A549 (cell line): ENCODE measurements at regions not wholly inside any gene's neighbourhood (a gene's known extent, or its start where the extent isn't known, plus 50 kb on each side); places are given as distances from the start of the nearest gene placed in this dataset.

Experiments used
- ATAC-seq, 2 experiments: fragments of 200-7000 bp in 1 of 2; fragments of >200 bp in 1 of 2; cut with Nextera tagmentation in 1 of 2; cut with Tn5 transposase in 1 of 2; 3 replicates each; pipeline versions ENCODE4 v1.8.0 to v1.9.1; 2018 to 2020; ENCODE audit warnings: mild to moderate bottlenecking in 1 of 2, moderate library complexity in 1 of 2
- CTCF ChIA-PET: fragments of 300-600 bp; sonication (Branson Sonifier 250); formaldehyde crosslinking; extraction: SDS; loops from one replicate; lab custom pipeline; 2021; ENCODE audit warnings: antibody characterized with exemption, inconsistent platforms; lab: Yijun Ruan, JAX
- POLR2A ChIA-PET: fragments of 350-600 bp; formaldehyde crosslinking; extraction: SDS; loops from one replicate; lab custom pipeline; 2021; ENCODE audit warnings: antibody characterized with exemption, inconsistent platforms; lab: Yijun Ruan, JAX
- DNase-seq, 2 experiments: peaks; one replicate each; pipeline versions ENCODE4 v3.0.0 to v3.0.0-alpha.2; 2011 to 2016; ENCODE audit warnings: low read depth in 1 of 2, low spot score in 1 of 2
- FAIRE-seq: peaks from 2 replicates; lab custom pipeline; 2011; peaks lifted over from hg19 to GRCh38; lab: Jason Lieb, UNC
- H3K27ac ChIP-seq, 2 experiments: fragments of >200 bp; sonication (Bioruptor Twin); formaldehyde crosslinking; 3 replicates each; pipeline ENCODE4 v1.5.1; 2016 to 2017
- H3K4me1 ChIP-seq: fragments of >200 bp; sonication (Bioruptor Twin); formaldehyde crosslinking; 3 replicates; pipeline ENCODE4 v1.6.1; 2016
- H3K4me2 ChIP-seq: fragments of >200 bp; sonication (Bioruptor Twin); formaldehyde crosslinking; 3 replicates; pipeline ENCODE4 v1.6.1; 2016
- H3K4me3 ChIP-seq: fragments of >200 bp; sonication (Bioruptor Twin); formaldehyde crosslinking; 3 replicates; pipeline ENCODE4 v1.5.1; 2016
- H3K9me3 ChIP-seq: fragments of >200 bp; sonication (Bioruptor Twin); formaldehyde crosslinking; 3 replicates; pipeline ENCODE4 v1.6.1; 2016
- CBX2 ChIP-seq: fragments of 200-600 bp; sonication (generic); IDR thresholded peaks from 2 replicates; pipeline ENCODE4 v1.6.1; 2016; ENCODE audit warnings: low read depth, mild to moderate bottlenecking, borderline replicate concordance
- CBX8 ChIP-seq: fragments of 200-600 bp; sonication (generic); IDR thresholded peaks from 2 replicates; pipeline ENCODE4 v1.6.1; 2016
- CHD4 ChIP-seq: fragments of 200-600 bp; sonication (generic); IDR thresholded peaks from 2 replicates; pipeline ENCODE4 v1.6.1; 2016; ENCODE audit warnings: antibody characterized with exemption, mild to moderate bottlenecking, borderline replicate concordance
- EHF ChIP-seq: fragments of 250-450 bp; sonication (Bioruptor Pico); IDR thresholded peaks from 2 replicates; pipeline ENCODE4 v1.5.0; 2020; ENCODE audit warnings: mild to moderate bottlenecking
- EHMT2 ChIP-seq: fragments of 200-600 bp; sonication (generic); IDR thresholded peaks from 2 replicates; pipeline ENCODE4 v1.6.1; 2016; ENCODE audit warnings: antibody characterized with exemption, low read depth, mild to moderate bottlenecking, moderate library complexity
- FOXS1 ChIP-seq: fragments of 250-450 bp; sonication (Bioruptor Pico); IDR thresholded peaks from 2 replicates; pipeline ENCODE4 v1.5.0; 2020; ENCODE audit warnings: mild to moderate bottlenecking, moderate library complexity
- GATA3 ChIP-seq: IDR thresholded peaks from 2 replicates; pipeline ENCODE4 v1.6.1; 2012; ENCODE audit warnings: borderline replicate concordance
- HDAC2 ChIP-seq: fragments of 200-600 bp; sonication (generic); IDR thresholded peaks from 2 replicates; pipeline ENCODE4 v1.6.1; 2016
- HEYL ChIP-seq: fragments of 250-450 bp; sonication (Bioruptor Pico); IDR thresholded peaks from 2 replicates; pipeline ENCODE4 v1.8.0; 2021; ENCODE audit warnings: mild to moderate bottlenecking, moderate library complexity
- HOXB5 ChIP-seq: fragments of 250-450 bp; sonication (Bioruptor Pico); IDR thresholded peaks from 2 replicates; pipeline ENCODE4 v1.5.0; 2020; ENCODE audit warnings: mild to moderate bottlenecking, moderate library complexity
- KDM1A ChIP-seq: fragments of 200-600 bp; sonication (generic); IDR thresholded peaks from 2 replicates; pipeline ENCODE4 v1.6.1; 2016; ENCODE audit warnings: low read depth, mild to moderate bottlenecking
- KDM5A ChIP-seq: fragments of 200-600 bp; sonication (generic); IDR thresholded peaks from 2 replicates; pipeline ENCODE4 v1.6.1; 2016; ENCODE audit warnings: antibody characterized with exemption, mild to moderate bottlenecking
- NFE2L2 ChIP-seq: fragments of 150-350 bp; conservative IDR thresholded peaks from 2 replicates; pipeline ENCODE4 v1.6.1; 2014; ENCODE audit warnings: low read length
- NR3C1 ChIP-seq: fragments of >200 bp; sonication (Bioruptor Twin); formaldehyde crosslinking; IDR thresholded peaks from 3 replicates; pipeline ENCODE4 v1.6.1; 2017
- POLR2A ChIP-seq: IDR thresholded peaks from 2 replicates; pipeline ENCODE4 v1.6.1; 2012; ENCODE audit warnings: mild to moderate bottlenecking, low read length
- POLR2AphosphoS2 ChIP-seq: conservative IDR thresholded peaks from 2 replicates; pipeline ENCODE4 v1.6.1; 2012; ENCODE audit warnings: low read length, improper control_type of control experiment, inconsistent platforms
- RCOR1 ChIP-seq: fragments of 150-350 bp; IDR thresholded peaks from 2 replicates; pipeline ENCODE4 v1.6.1; 2014; ENCODE audit warnings: antibody characterized with exemption, low read length, low read depth
- RNF2 ChIP-seq: fragments of 200-600 bp; sonication (generic); IDR thresholded peaks from 2 replicates; pipeline ENCODE4 v1.6.1; 2016; ENCODE audit warnings: low read depth, mild to moderate bottlenecking, antibody characterized with exemption, moderate library complexity, borderline replicate concordance
- SMC3 ChIP-seq: fragments of >200 bp; sonication (Bioruptor Twin); formaldehyde crosslinking; IDR thresholded peaks from 3 replicates; pipeline ENCODE4 v1.6.1; 2018; ENCODE audit warnings: inconsistent platforms
- SREBF2 ChIP-seq: fragments of 450-650 bp; IDR thresholded peaks from 2 replicates; pipeline ENCODE4 v1.6.1; 2014; ENCODE audit warnings: mild to moderate bottlenecking, moderate library complexity
- TFCP2L1 ChIP-seq: fragments of 250-450 bp; sonication (Bioruptor Pico); IDR thresholded peaks from 2 replicates; pipeline ENCODE4 v1.5.0; 2021; ENCODE audit warnings: mild to moderate bottlenecking
- ZC3H11A ChIP-seq: fragments of 450-650 bp; IDR thresholded peaks from 2 replicates; pipeline ENCODE4 v1.6.1; 2014; ENCODE audit warnings: antibody characterized with exemption, mild to moderate bottlenecking
- ZFP36 ChIP-seq: fragments of 450-650 bp; IDR thresholded peaks from 2 replicates; pipeline ENCODE4 v1.6.1; 2014; ENCODE audit warnings: borderline replicate concordance; ENCODE audit not compliant: partially characterized antibody
- ZNF302 ChIP-seq: fragments of 250-450 bp; sonication (Bioruptor Pico); IDR thresholded peaks from 2 replicates; pipeline ENCODE4 v1.9.0; 2021; ENCODE audit warnings: inconsistent platforms, mild to moderate bottlenecking, moderate library complexity
- whole genome bisulfite sequencing: methylation state at CpG from one replicate; pipeline ENCODE4 v1.1.6; 2017; ENCODE audit errors: missing lambda C conversion rate; 5-methylcytosine and 5-hydroxymethylcytosine counted together
- TF ChIP-seq, protein P1 (sequence below): fragments of >200 bp; sonication (Bioruptor Twin); formaldehyde crosslinking; IDR thresholded peaks from 2 replicates; pipeline ENCODE4 v1.6.1; 2016
- TF ChIP-seq, protein P2 (sequence below): IDR thresholded peaks from 2 replicates; pipeline ENCODE4 v1.6.1; 2012
- TF ChIP-seq, protein P3 (sequence below): fragments of >200 bp; sonication (Bioruptor Twin); formaldehyde crosslinking; IDR thresholded peaks from 3 replicates; pipeline ENCODE4 v1.6.1; 2016
- TF ChIP-seq, protein P4 (sequence below): fragments of 150-350 bp; IDR thresholded peaks from 2 replicates; pipeline ENCODE4 v1.6.1; 2014; ENCODE audit warnings: low read depth, mild to moderate bottlenecking, low read length
- TF ChIP-seq, protein P5 (sequence below): fragments of 200-600 bp; sonication (generic); IDR thresholded peaks from 2 replicates; pipeline ENCODE4 v1.6.1; 2016; ENCODE audit warnings: antibody characterized with exemption, mild to moderate bottlenecking, moderate library complexity

DNA sequence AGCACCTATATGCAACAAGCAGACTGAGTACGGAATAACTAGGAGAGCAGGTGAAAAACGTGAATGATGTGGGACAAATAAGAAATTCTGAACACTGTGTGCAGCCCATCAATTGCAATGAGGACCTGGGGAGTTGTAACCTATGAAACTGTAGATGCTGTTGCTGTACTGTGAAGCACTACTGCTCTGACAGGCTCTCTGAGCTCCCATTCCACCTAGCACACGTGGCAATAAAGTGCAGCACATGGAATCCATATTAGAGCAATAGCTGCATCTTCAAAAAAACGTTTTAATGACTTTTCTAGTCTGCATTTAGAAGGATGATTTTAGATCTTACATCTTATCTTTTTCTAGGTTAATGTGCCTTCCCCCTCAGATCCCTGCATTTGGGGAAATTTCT, 748.7 kb upstream of the GOLIM4 start (continued):
- TF ChIP-seq CBX8 (no peak), SREBF2 (no peak), SMC3 (no peak), EHMT2 (no peak)

DNA sequence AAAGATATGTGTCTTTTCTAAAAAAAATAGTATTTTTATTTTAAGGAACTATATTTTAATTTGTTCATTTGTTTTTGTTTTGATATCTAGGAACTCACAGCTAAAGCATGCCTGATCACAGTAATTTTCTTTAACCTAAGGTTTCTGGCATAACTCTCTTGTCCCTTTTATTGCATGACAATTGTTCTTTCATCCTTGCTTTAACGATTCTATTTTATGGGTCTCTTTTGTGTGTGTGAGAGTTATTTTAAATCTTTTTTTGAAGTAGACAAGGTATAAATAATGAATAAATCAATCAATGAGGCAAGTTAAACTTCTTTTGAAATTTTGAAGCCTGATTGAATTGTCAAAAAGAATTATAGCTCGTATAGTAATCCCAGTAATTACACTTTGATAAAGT, 747.8 kb upstream of the GOLIM4 start:
- 16% methylated on average over 2 of the region's 2 CpGs for WGBS
- CTCF ChIA-PET: no interaction called here

DNA sequence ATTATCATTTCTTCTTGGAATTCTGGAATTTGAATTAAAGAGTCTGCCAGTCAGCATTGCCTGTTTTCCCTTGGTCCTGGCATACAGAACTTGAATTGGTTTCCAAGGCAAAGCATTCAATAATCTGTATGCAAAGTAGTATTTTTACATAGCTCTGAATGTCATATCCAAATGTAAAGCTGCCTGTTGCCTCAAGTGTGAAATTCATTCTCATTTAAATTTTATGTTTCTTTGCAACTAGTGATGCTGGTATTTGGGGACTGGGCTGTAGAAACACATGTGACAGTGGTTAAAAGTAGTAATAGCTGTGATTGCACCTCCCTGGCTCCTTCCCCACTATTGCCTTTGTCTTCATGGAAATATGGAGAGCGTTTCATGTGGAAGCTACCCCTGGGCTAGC, 743.9 kb upstream of the GOLIM4 start:
- ChIA-PET CTCF (interaction anchor here (1.1 kb wide), 1 partner anchor 434 kb away, joined by 3 read pairs; no protein-coding TSS in a partner anchor), POLR2A (no interaction called here)
- ATAC-seq: no peak
- no peaks in the 10 kb centered on the region for H3K9me3 ChIP-seq
- no peak overlapping the region for H3K27ac ChIP-seq
- WGBS: 14% methylated on average over 1 of the region's 1 CpG
- no peak for DNase-seq
- no peaks in the 10 kb centered on the region for H3K4me1 ChIP-seq
- no peak for TF ChIP-seq ZC3H11A
- no peak for TF ChIP-seq CBX2
- TF ChIP-seq CHD4: no peak
- TF ChIP-seq NR3C1: no peak
- TF ChIP-seq HEYL (CRISPR knock-in tag): no peak
- TF ChIP-seq POLR2AphosphoS2: no peak
- TF ChIP-seq HOXB5 (CRISPR knock-in tag): no peak
- TF ChIP-seq, protein P1, sequence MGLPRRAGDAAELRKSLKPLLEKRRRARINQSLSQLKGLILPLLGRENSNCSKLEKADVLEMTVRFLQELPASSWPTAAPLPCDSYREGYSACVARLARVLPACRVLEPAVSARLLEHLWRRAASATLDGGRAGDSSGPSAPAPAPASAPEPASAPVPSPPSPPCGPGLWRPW: no peak
- TF ChIP-seq NFE2L2: no peak
- TF ChIP-seq, protein P2, sequence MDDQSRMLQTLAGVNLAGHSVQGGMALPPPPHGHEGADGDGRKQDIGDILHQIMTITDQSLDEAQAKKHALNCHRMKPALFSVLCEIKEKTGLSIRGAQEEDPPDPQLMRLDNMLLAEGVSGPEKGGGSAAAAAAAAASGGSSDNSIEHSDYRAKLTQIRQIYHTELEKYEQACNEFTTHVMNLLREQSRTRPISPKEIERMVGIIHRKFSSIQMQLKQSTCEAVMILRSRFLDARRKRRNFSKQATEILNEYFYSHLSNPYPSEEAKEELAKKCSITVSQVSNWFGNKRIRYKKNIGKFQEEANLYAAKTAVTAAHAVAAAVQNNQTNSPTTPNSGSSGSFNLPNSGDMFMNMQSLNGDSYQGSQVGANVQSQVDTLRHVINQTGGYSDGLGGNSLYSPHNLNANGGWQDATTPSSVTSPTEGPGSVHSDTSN: no peak
- TF ChIP-seq HDAC2: no peak
- TF ChIP-seq, protein P3, sequence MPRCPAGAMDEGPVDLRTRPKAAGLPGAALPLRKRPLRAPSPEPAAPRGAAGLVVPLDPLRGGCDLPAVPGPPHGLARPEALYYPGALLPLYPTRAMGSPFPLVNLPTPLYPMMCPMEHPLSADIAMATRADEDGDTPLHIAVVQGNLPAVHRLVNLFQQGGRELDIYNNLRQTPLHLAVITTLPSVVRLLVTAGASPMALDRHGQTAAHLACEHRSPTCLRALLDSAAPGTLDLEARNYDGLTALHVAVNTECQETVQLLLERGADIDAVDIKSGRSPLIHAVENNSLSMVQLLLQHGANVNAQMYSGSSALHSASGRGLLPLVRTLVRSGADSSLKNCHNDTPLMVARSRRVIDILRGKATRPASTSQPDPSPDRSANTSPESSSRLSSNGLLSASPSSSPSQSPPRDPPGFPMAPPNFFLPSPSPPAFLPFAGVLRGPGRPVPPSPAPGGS: no peak
- no peak for TF ChIP-seq KDM5A
- no peak for TF ChIP-seq RCOR1
- TF ChIP-seq, all 56 proteins: peak for 0
- H3K4me3 ChIP-seq: no peak overlapping the region
- no peak for FAIRE-seq
- H3K4me2 ChIP-seq: no peak overlapping the region

More for the DNA sequence above, 747.8 kb upstream of the GOLIM4 start:
- no peak for DNase-seq
- Histone ChIP-seq H3K4me3 (no peak overlapping the region), H3K9me3 (no peaks in the 10 kb centered on the region), H3K4me2 (no peak overlapping the region), H3K27ac (no peak overlapping the region), H3K4me1 (no peaks in the 10 kb centered on the region)
- TF ChIP-seq FOXS1 (CRISPR knock-in tag) (no peak), CHD4 (no peak), POLR2A (no peak)
- no peak for FAIRE-seq
- no peak for ATAC-seq
- POLR2A ChIA-PET: no interaction called here

DNA sequence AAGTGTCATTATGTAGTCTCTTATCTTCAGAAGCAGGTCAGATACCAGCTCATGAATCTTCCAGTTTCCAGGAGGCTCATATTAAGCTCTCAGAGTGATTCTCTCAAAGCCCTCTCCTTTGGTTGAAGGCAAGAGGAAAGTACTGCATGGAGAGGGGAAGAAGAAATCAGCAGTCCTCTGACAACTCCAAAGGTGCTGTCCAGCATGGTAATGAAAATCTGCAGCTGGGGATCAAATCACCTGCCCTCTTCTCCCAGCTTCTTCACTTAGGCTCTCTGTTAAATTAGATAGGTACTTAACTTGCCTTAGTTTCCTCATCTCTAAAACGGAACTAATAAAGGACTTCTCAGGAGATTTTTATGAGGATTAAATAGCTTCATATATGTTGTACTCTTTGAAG, 738.8 kb upstream of the GOLIM4 start:
- no peak overlapping the region for H3K4me2 ChIP-seq
- DNase-seq (no peak), FAIRE-seq (no peak), ATAC-seq (no peak)
- POLR2A ChIA-PET: no interaction called here
- H3K4me1 ChIP-seq: no peaks in the 10 kb centered on the region
- WGBS: 0% methylated on average over 1 of the region's 1 CpG
- no peak overlapping the region for H3K27ac ChIP-seq
- CTCF ChIA-PET: interaction anchor here (3.2 kb wide), 1 partner anchor 13 kb away, joined by 12 read pairs; no protein-coding TSS in a partner anchor
- H3K4me3 ChIP-seq: no peak overlapping the region
- H3K9me3 ChIP-seq: no peaks in the 10 kb centered on the region
- no peak for TF ChIP-seq KDM1A
- TF ChIP-seq ZFP36: no peak
- TF ChIP-seq, protein P4, sequence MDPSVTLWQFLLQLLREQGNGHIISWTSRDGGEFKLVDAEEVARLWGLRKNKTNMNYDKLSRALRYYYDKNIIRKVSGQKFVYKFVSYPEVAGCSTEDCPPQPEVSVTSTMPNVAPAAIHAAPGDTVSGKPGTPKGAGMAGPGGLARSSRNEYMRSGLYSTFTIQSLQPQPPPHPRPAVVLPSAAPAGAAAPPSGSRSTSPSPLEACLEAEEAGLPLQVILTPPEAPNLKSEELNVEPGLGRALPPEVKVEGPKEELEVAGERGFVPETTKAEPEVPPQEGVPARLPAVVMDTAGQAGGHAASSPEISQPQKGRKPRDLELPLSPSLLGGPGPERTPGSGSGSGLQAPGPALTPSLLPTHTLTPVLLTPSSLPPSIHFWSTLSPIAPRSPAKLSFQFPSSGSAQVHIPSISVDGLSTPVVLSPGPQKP: no peak
- no peak for TF ChIP-seq ZNF302 (CRISPR knock-in tag)
- no peak for TF ChIP-seq TFCP2L1 (CRISPR knock-in tag)
- TF ChIP-seq, protein P5, sequence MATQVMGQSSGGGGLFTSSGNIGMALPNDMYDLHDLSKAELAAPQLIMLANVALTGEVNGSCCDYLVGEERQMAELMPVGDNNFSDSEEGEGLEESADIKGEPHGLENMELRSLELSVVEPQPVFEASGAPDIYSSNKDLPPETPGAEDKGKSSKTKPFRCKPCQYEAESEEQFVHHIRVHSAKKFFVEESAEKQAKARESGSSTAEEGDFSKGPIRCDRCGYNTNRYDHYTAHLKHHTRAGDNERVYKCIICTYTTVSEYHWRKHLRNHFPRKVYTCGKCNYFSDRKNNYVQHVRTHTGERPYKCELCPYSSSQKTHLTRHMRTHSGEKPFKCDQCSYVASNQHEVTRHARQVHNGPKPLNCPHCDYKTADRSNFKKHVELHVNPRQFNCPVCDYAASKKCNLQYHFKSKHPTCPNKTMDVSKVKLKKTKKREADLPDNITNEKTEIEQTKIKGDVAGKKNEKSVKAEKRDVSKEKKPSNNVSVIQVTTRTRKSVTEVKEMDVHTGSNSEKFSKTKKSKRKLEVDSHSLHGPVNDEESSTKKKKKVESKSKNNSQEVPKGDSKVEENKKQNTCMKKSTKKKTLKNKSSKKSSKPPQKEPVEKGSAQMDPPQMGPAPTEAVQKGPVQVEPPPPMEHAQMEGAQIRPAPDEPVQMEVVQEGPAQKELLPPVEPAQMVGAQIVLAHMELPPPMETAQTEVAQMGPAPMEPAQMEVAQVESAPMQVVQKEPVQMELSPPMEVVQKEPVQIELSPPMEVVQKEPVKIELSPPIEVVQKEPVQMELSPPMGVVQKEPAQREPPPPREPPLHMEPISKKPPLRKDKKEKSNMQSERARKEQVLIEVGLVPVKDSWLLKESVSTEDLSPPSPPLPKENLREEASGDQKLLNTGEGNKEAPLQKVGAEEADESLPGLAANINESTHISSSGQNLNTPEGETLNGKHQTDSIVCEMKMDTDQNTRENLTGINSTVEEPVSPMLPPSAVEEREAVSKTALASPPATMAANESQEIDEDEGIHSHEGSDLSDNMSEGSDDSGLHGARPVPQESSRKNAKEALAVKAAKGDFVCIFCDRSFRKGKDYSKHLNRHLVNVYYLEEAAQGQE: no peak
- no peak for TF ChIP-seq GATA3
- TF ChIP-seq EHF (CRISPR knock-in tag): no peak
- no peak for TF ChIP-seq FOXS1 (CRISPR knock-in tag)
- TF ChIP-seq, protein P1: no peak
- no peak for TF ChIP-seq RNF2
